Lung microvascular endothelial cell (primary cell): ENCODE measurements at regions not wholly inside any gene's neighbourhood (a gene's known extent, or its start where the extent isn't known, plus 50 kb on each side); places are given as distances from the start of the nearest gene placed in this dataset.

Experiments
- DNase-seq, 2 donors: peaks; one replicate each; pipeline versions ENCODE4 v3.0.0 to v3.0.0-alpha.2; 2010; ENCODE audit warnings: low read depth in 2 of 2

DNA sequence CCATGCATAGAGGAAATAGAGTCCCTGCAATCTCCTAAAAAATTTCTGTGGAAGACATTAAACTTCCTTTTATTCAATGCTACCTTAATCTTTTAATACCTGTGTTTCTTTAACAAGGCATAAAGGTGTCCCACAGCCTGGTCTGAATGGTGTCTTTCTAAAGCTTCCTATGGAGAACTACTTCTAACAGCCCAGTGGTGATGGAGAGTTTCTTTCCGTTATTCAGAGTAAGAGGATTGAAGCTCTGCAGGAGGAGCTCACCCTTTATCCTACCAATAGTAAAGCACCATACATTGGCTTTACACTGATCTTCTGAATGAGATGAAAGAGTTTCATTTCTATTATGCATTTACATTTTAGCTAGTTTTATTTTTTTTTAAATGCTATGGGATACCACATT lies 1362.4 kb upstream of the ADGRL3 start:
- no peak for DNase-seq

DNA sequence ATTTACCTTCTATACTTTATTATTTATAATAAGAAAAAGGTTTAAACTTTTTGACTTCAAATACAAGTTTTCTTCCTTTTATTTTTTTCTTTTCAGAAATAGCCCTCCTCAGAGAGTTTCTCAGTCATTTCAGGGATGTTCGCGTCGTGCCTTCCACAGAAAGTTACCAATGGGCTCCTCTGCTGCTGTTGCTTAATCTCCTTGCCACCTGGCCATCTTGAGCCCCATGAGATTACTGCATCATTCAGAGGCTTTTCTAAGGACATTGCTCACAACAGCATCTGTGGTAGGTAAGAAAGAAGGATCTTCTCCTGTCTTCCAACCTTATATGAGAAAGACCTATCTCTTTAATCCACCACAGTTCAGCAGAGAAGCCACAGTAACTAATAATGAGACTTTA lies 1361.9 kb upstream of the ADGRL3 start:
- no peak for DNase-seq

DNA sequence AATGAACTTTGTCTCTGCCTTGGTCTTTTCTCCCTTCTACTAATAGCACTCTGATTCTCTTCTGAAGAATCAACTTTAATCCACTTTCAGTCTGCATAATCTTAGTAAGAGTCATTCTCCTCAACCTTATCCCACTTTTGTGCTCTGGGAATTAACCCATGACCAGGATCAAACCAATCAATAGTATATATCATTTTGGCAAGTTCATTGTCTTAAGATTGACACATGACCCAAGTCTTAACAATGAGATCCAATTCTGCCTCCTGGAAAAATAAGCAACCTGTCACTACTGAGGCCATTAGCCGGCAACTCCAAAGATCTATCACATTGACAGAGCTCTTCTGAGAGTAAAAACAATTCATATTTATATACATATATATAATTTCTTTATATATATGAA lies 1358.4 kb upstream of the ADGRL3 start:
- no peak for DNase-seq

GRCh38 chr4:59848457-59848856 lies 1351.7 kb upstream of the ADGRL3 start:
- no peak for DNase-seq

DNA sequence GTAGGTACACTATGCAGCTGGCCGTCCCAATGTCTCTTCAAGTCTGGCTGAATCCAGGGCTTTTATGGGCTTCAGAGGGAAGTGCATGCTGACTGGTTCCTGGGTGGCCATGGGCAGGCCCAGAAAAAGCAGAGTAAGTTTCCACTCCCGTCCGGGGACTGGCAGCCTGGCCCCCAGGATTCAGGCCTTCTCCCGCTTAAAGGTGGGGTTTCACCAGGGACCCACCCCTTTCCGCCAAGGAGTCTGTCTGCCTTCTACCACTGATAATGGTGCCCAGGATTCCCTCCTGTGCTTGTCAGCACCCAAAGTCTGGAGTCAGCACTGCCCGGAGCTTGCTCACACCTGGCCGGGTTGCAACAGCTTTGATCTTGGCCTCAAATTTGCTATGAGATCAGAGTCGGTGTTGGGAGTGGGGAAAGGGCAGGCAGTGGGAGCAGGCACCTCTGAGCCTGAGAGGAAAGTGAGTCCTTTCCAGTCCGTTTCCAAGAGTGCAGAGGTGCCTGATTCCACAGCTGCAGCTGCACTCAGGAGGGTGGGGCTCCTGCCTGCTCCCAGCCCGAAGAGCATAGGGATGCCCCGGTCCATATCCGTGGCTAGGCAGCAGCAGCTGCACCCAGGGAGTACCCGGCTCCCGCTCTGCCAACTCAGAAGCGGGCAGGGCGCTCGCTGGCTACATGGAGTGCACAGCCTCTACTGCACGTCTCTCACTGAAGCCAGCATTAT lies 1344.3 kb upstream of the ADGRL3 start:
- DNase-seq, result no peak

DNA sequence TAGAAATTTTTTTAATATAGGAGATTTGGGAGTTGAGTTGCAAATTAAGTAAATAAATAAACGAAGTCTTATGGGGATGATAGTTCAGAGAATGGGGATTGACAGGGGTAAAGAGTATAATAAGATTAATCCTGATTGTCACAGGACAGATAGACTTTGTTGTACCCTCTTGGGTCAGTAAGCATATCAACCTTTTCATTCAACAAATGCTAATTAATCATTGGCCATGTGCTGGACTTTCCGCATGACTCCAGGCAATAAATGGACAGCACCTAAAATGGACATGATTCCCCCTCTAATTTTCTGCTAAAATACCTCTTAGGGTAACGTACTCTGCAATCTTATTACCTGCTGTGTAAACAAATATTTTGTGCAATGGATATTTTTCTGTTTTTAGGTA lies 1331.1 kb upstream of the ADGRL3 start:
- DNase-seq, result no peak

DNA sequence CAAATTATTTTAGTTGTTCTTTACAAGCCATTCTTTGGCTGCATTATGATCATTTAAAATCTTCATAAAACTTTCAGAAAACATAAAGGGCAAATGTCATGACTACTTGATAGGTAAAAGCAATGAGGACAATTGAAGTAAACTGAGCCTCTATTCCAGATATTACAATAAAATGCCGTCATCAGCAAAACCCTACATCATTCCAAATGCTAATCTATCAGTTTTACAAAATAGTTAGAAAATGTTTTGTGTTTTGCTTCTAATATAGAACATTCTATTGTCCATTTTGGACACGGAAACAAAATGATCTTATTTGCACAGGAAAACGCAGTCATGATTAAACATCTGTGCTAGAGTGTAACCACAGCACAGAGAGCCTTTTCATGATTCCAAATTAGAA lies 1330.6 kb upstream of the ADGRL3 start:
- DNase-seq, result no peak

DNA sequence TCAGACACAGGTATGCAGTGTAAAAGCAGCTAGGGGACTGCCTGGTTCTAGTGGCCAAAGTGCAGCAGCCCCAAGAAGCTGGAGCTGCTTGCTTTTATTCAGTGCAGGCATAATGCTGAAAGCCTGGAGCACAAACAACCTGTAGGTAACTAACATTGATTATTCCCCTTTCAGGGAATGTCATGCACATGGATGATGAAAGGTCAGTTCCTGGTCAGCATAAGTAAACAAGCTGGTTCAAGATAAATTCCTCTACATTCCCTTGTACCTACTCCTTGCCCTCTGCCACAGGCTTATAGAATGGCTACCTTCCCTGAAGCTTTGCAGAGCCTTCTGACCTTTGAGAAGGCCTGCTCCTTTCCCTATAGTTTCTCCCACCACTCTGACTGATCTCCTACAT lies 1318.5 kb upstream of the ADGRL3 start:
- DNase-seq, result no peak

GRCh38 chr4:59904331-59904730 lies 1295.8 kb upstream of the ADGRL3 start:
- DNase-seq, result no peak

DNA sequence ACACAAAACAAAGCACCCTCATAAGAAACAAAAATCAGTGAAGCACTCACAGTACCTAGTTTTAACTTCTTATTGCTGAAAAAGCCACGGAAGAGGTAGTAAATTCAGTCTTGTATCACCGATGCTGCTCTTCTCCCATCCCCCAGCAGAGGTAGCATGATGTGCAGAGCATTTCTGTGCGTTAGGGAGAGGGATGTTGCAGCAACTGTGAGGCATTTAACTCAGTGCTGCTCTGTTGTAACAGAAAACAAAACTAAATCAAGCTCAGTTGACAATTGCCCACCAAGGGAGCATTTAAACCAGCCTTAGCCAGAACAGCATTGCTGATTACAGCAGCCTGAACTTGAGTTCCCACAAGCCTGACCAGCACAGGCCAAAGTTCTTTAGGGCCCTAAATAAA lies 1279.7 kb upstream of the ADGRL3 start:
- no peak for DNase-seq

- no peak for DNase-seq
These were observed 1274.8 kb upstream of the ADGRL3 start for GRCh38 chr4:59925290-59925689.

GRCh38 chr4:59936566-59936965 lies 1263.6 kb upstream of the ADGRL3 start:
- no peak for DNase-seq

GRCh38 chr4:59938166-59938565 lies 1262.0 kb upstream of the ADGRL3 start:
- DNase-seq, result no peak

GRCh38 chr4:59945277-59945676 lies 1254.8 kb upstream of the ADGRL3 start:
- no peak for DNase-seq

- no peak for DNase-seq
These were observed 1254.4 kb upstream of the ADGRL3 start for GRCh38 chr4:59945716-59946115.

DNA sequence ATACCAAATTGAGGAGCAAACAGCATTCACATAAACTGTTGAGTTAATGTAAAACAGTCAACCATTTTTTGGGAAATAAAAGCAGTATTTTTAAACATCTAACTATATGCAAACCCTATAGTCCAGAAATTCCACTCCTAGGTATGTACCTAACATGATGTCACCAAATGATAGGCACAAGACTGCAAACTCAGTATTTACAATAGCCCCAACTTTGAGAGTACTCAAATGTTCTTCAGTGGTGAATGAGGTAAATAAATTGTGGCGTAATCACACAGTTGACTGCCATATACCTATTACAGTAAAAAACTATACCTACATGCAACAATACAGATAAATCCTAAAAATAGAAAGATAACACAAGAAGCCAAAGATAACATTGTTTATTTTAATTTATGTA lies 1243.8 kb upstream of the ADGRL3 start:
- DNase-seq, result no peak

- no peak for DNase-seq
These were observed 1240.0 kb upstream of the ADGRL3 start for GRCh38 chr4:59960143-59960542.

- DNase-seq, result no peak
These were observed 1233.4 kb upstream of the ADGRL3 start for GRCh38 chr4:59966758-59967157.

GRCh38 chr4:59968796-59969195 lies 1231.3 kb upstream of the ADGRL3 start:
- DNase-seq, result no peak

GRCh38 chr4:59969909-59970308 lies 1230.2 kb upstream of the ADGRL3 start:
- DNase-seq, result no peak

DNA sequence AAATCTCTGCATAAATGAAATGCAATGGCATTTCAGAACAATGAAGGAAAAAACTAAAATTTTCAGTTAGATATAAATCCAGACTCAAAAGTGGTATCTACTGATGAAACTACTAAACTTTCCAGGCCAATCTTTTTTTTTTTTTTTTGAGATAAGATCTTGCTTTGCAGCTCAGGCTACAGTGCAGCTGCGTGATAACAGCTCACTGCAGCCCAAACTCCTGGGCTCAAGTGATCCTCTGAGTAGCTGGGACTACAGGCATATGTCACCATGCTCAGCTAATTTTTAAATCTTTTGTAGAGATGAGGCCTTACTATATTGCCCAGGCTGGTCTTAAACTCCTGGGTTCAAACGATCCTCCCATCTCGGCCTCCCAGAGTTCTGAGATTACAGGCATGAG lies 1228.2 kb upstream of the ADGRL3 start:
- DNase-seq, result no peak

DNA sequence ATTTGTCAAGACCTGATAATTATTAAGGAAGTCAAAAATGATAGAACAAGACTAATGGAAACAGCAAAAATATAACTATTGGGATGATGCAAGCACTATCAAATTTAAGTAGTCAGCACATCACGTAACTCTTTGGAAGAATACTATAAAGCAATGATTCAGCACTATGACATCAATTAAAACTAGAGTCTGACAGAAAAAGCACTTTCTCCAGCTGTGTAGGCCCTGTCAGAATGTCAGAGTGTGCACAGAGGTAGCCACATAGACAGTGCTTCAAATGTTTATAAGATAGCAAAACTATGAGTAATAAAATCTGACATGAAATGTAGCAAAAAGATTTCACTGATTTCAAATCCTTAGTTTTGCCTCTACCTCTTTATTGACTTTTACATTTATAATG lies 1226.6 kb upstream of the ADGRL3 start:
- no peak for DNase-seq

- no peak for DNase-seq
These were observed 1221.1 kb upstream of the ADGRL3 start for GRCh38 chr4:59979061-59979460.

DNA sequence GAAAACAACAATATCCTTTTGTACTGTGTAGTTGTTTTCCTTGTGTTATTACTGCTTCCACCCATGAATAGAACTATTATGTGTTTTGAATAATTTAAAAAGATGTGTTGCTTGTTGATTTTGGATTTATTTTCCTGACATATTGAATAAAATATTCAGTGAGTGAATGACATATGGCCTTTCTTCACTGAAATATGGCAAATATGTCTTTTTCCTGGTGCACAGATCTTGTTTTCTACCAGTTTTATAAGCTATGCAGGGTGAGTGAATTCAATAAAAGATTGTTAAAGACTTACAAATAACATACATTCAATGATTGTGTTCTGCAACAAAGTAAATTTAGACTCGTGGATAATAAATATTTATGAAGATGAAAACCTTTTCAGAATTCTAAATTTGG lies 1216.3 kb upstream of the ADGRL3 start:
- no peak for DNase-seq
